ENCODE measurements at regions not wholly inside any gene's neighbourhood (a gene's known extent, or its start where the extent isn't known, plus 50 kb on each side); places are given as distances from the start of the nearest gene placed in this dataset.

DNA sequence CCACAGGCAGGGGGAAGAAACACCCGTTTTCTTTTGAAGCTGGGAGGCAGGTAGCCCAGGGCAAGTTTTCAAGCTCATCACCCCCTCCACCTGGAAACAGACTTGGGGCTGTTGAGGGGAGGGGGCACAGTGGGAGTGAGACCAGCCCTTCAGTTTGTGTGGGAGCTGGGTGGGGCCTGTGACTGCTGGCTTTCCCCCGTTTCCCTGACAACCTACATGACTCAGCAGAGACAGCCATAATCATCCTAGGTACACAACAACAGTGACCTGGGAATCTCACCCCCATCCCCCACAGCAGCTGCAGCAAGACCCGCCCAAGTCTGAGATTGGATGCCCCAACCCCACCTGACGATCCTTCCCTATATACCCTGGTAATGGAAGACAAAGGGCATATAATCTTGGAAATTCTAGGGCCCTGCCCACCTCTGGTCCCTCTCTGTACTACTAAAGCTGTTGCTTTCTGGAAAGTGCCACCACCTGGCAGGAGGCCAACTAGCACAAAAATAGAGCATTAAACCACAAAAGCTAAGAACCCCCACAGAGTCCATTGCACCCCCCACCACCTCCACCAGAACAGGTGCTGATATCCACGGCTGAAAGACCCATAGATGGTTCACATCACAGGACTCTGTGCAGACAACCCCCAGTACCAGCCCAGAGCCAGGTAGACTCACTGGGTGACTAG, 422.2 kb upstream of the SGO1 start:
- no peak overlapping the region for H3K9ac ChIP-seq (replicated peaks in 1 of 4; ENCODE audit: extremely low read depth in 1 of 4, low read depth in 3 of 4, low read length in 3 of 4)
- no peaks in the 10 kb centered on the region; a peak in 1 of 4 replicates for H3K9me3 ChIP-seq (ENCODE audit: insufficient read depth in 2 of 2, low read depth in 1 of 2, low read length in 1 of 2)
- H3K36me3 ChIP-seq (ENCODE audit: control insufficient read depth in 2 of 4, insufficient read depth in 4 of 4, low read length in 3 of 4), result no peaks in the 10 kb centered on the region
- no peak overlapping the region for H2AFZ ChIP-seq (ENCODE audit: low read length)
- ChIA-PET CTCF (ENCODE audit: partially characterized antibody) (interaction anchor here (0.9 to 1.8 kb wide), 3 partner anchors 11 to 96 kb away, joined by 3 to 5 read pairs (median 4); no protein-coding TSS in a partner anchor), POLR2A (ENCODE audit: partially characterized antibody) (no interaction called here)
- DNase-seq (ENCODE audit: low read depth in 1 of 2, low spot score in 2 of 2), result no peak
- H2BK12ac ChIP-seq (ENCODE audit: low read depth, low read length), result no peak overlapping the region
- no peaks in the 10 kb centered on the region for H3K27me3 ChIP-seq (replicated peaks in 1 of 4; ENCODE audit: control insufficient read depth in 3 of 4, extremely low read depth in 1 of 4, insufficient read depth in 3 of 4, low read length in 3 of 4)
- H4K91ac ChIP-seq (replicated peaks; ENCODE audit: insufficient read length, low read length), result no peak overlapping the region
- H2BK15ac ChIP-seq (ENCODE audit: low read length), result no peak overlapping the region
- no peak overlapping the region for H3K4me3 ChIP-seq (ENCODE audit: extremely low read depth in 1 of 4, insufficient read depth in 2 of 4, low read depth in 3 of 4, low read length in 4 of 4)
- FAIRE-seq, result no peak
- H3K27ac ChIP-seq (ENCODE audit: low read depth, low read length), result no peak overlapping the region
- H3K4me1 ChIP-seq (replicated peaks in 1 of 4; ENCODE audit: control insufficient read depth in 3 of 4, insufficient read depth in 4 of 4, low read length in 3 of 4), result 0 out of 7 replicates have a peak, but pooled peaks cover 0 to 2% (median 0%) of the 10 kb centered on the region in 4 experiments
- no peak overlapping the region for H3K18ac ChIP-seq (ENCODE audit: extremely low read depth, low read length)
- WGBS, 2 experiments (ENCODE audit: extremely low coverage in 1 of 2, insufficient coverage in 1 of 2, insufficient read length in 1 of 2, insufficient replicate concordance in 2 of 2, low coverage in 1 of 2, low lambda C conversion rate in 2 of 2, missing lambda C conversion rate in 1 of 2), result 92% methylated on average over 5 of the region's 5 CpGs; no CpG with 5 or more reads in 1 of the 2 experiments
- H3K56ac ChIP-seq (replicated peaks; ENCODE audit: insufficient read length, low read depth, low read length), result no peak overlapping the region
- no peak overlapping the region for H2BK20ac ChIP-seq (ENCODE audit: low read length)
- no peak overlapping the region for H4K8ac ChIP-seq (ENCODE audit: extremely low read depth, insufficient read depth, low read length)
- no peaks in the 10 kb centered on the region for H3K79me2 ChIP-seq (ENCODE audit: control insufficient read depth in 1 of 2, insufficient read depth in 2 of 2, low read length in 2 of 2)
- H3K4ac ChIP-seq (replicated peaks; ENCODE audit: insufficient read length, low read depth, low read length), result no peak overlapping the region
- TF ChIP-seq KDM1A (IDR thresholded peaks at IDR 0.05; ENCODE audit: borderline replicate concordance, low read length) (no peak), BCL11A (IDR thresholded peaks at IDR 0.05; ENCODE audit: low read depth in 2 of 2, low read length in 2 of 2) (no peak), RNF2 (IDR thresholded peaks at IDR 0.05; ENCODE audit: borderline replicate concordance, low read depth, low read length, missing control alignments, poor library complexity, severe bottlenecking) (no peak), YY1 (IDR thresholded peaks at IDR 0.05; ENCODE audit: low read depth, low read length) (no peak), CREB1 (IDR thresholded peaks at IDR 0.05) (no peak), POLR2AphosphoS5 (IDR thresholded peaks at IDR 0.05; ENCODE audit: low read depth, low read length) (no peak), KDM4A (IDR thresholded peaks at IDR 0.05; ENCODE audit: low read depth, low read length, severe bottlenecking) (no peak), CHD1 (IDR thresholded peaks at IDR 0.05; ENCODE audit: low read depth, low read length) (no peak), POLR2A (IDR thresholded peaks at IDR 0.05; ENCODE audit: control extremely low read depth in 1 of 2, low read depth in 2 of 2, low read length in 2 of 2) (no peak), E2F6 (IDR thresholded peaks at IDR 0.05) (no peak), EP300 (IDR thresholded peaks at IDR 0.05; ENCODE audit: borderline replicate concordance in 1 of 2, low read depth in 2 of 2, low read length in 2 of 2) (no peak), CTBP2 (IDR thresholded peaks at IDR 0.05; ENCODE audit: borderline replicate concordance, insufficient read depth, insufficient read length, low read length) (no peak)
- TF ChIP-seq, protein P1, sequence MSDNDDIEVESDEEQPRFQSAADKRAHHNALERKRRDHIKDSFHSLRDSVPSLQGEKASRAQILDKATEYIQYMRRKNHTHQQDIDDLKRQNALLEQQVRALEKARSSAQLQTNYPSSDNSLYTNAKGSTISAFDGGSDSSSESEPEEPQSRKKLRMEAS (IDR thresholded peaks at IDR 0.05), result no peak
- H4K20me1 ChIP-seq (replicated peaks in 1 of 2; ENCODE audit: control insufficient read depth in 1 of 2, insufficient read depth in 2 of 2, low read length in 2 of 2), result no peaks in the 10 kb centered on the region
- no peak overlapping the region for H4K5ac ChIP-seq (ENCODE audit: insufficient read length, low read depth, low read length)
- H3K23me2 ChIP-seq (ENCODE audit: low read depth, low read length), result no peaks in the 10 kb centered on the region
- no peak overlapping the region for H3K23ac ChIP-seq (ENCODE audit: insufficient read length)
- no peak overlapping the region for H2BK120ac ChIP-seq (replicated peaks; ENCODE audit: low read depth, low read length)
- H2BK5ac ChIP-seq (ENCODE audit: low read depth, low read length), result no peak overlapping the region
- no peak overlapping the region for H3K14ac ChIP-seq (ENCODE audit: insufficient read length)
- no peaks in the 10 kb centered on the region for H3K79me1 ChIP-seq (ENCODE audit: low read depth, low read length)
- H2AK5ac ChIP-seq (ENCODE audit: low read depth, low read length), result no peak overlapping the region
- H3K4me2 ChIP-seq (ENCODE audit: insufficient read depth in 1 of 2, low read depth in 2 of 2, low read length in 2 of 2), result no peak overlapping the region
